OCI-LY7 (cell line): ENCODE measurements at regions not wholly inside any gene's neighbourhood (a gene's known extent, or its start where the extent isn't known, plus 50 kb on each side); places are given as distances from the start of the nearest gene placed in this dataset.

Source experiments
- BruUV-seq: library from RNA; stranded (reverse); fragments of 400-500 nt; replicated peaks from 2 replicates; lab custom pipeline; 2021; lab: Mats Ljungman, UMichigan
- CTCF ChIA-PET: fragments of 300-600 bp; sonication (Branson Sonifier 250); formaldehyde crosslinking; loops from one replicate; lab custom pipeline; 2022; ENCODE audit warnings: antibody characterized with exemption; ENCODE audit not compliant: unreplicated experiment; lab: Charles Lee
- POLR2A ChIA-PET: fragments of 300-600 bp; sonication (Branson Sonifier 250); formaldehyde crosslinking; loops from one replicate; lab custom pipeline; 2022; ENCODE audit warnings: antibody characterized with exemption; lab: Charles Lee
- DNase-seq: peaks from one replicate; pipeline ENCODE4 v3.0.0-alpha.2; 2015; ENCODE audit warnings: low spot score
- H2AFZ ChIP-seq: fragments of 200-600 bp; sonication (generic), shearing (Covaris generic); 2 replicates; pipeline ENCODE4 v1.6.1; 2014; ENCODE audit warnings: mild to moderate bottlenecking, antibody characterized with exemption, low read length, moderate library complexity
- H3K27ac ChIP-seq: fragments of 200-600 bp; sonication (generic); 2 replicates; pipeline ENCODE4 v1.5.1; 2014; ENCODE audit warnings: mixed run types, low read depth, mild to moderate bottlenecking, moderate library complexity, low read length, inconsistent platforms; ENCODE audit not compliant: poor library complexity, severe bottlenecking
- H3K36me3 ChIP-seq: fragments of 200-600 bp; sonication (generic); 2 replicates; pipeline ENCODE4 v1.6.1; 2014; ENCODE audit warnings: mild to moderate bottlenecking, antibody characterized with exemption, low read length, moderate library complexity, mixed read lengths; ENCODE audit not compliant: insufficient read depth
- H3K4me1 ChIP-seq: fragments of 200-600 bp; sonication (generic); 2 replicates; pipeline ENCODE4 v1.5.1; 2014; ENCODE audit warnings: mild to moderate bottlenecking, low read length; ENCODE audit not compliant: insufficient read depth, poor library complexity, severe bottlenecking
- H3K4me2 ChIP-seq: fragments of 200-600 bp; sonication (generic); 2 replicates; pipeline ENCODE4 v1.6.1; 2014; ENCODE audit warnings: mild to moderate bottlenecking, low read length
- H3K4me3 ChIP-seq: fragments of 200-600 bp; sonication (generic); 2 replicates; pipeline ENCODE4 v1.5.1; 2014; ENCODE audit warnings: mild to moderate bottlenecking, low read depth, low read length; ENCODE audit not compliant: poor library complexity, severe bottlenecking
- H3K79me2 ChIP-seq: fragments of 200-600 bp; sonication (generic); 2 replicates; pipeline ENCODE4 v1.6.1; 2016; ENCODE audit warnings: low read depth, mild to moderate bottlenecking, low read length, moderate library complexity, mixed read lengths; ENCODE audit not compliant: insufficient read depth
- H3K9me2 ChIP-seq: fragments of 200-600 bp; sonication (generic); 2 replicates; pipeline ENCODE4 v1.6.1; 2016; ENCODE audit warnings: mild to moderate bottlenecking, low read length, mixed read lengths; ENCODE audit not compliant: insufficient read depth
- H3K9me3 ChIP-seq: fragments of 200-600 bp; sonication (generic); 2 replicates; pipeline ENCODE4 v1.6.1; 2014; ENCODE audit warnings: mild to moderate bottlenecking, mixed run types, low read length, mixed read lengths
- H4K20me1 ChIP-seq: fragments of 200-600 bp; sonication (generic); 2 replicates; pipeline ENCODE4 v1.6.1; 2014; ENCODE audit warnings: mild to moderate bottlenecking, antibody characterized with exemption, low read length, moderate library complexity, mixed read lengths; ENCODE audit not compliant: insufficient read depth
- EZH2phosphoT487 ChIP-seq: fragments of 200-600 bp; sonication (generic); IDR thresholded peaks from 2 replicates; pipeline ENCODE4 v1.6.1; 2018; ENCODE audit warnings: low read depth, borderline replicate concordance, mild to moderate bottlenecking, mixed run types, antibody characterized with exemption, low read length, moderate library complexity, mixed read lengths
- intact Hi-C: fragments of 100-400 bp; cut with micrococcal nuclease; formaldehyde crosslinking; loops from one replicate; pipeline ENCODE4 v1.10.0; 2022; ENCODE audit not compliant: unreplicated experiment
- TF ChIP-seq, protein P1 (sequence below): fragments of 200-600 bp; sonication (generic); conservative IDR thresholded peaks from 2 replicates; pipeline ENCODE4 v1.5.1; 2014; ENCODE audit warnings: mild to moderate bottlenecking, antibody characterized with exemption, low read length, moderate library complexity, mixed read lengths

DNA sequence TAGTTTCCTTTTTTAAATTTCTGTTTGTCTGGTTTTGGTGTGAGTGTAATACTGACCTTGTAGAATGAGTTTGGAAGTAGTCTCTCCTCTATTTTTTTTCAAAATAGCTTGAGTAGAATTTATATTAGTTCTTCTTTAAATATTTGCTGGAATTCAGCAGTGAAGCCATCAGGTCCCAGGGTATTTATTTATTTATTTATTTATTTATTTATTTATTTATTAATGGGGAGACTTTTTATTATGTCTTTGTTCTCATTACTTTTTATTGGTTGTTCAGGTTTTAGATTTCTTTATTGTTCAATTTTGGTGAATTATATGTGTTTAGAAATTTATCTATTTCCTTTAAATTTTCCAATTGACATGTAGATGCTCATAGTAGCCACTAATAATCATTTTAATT is 875.8 kb upstream of the COX7C start:
- no peak overlapping the region for H2AFZ ChIP-seq
- no peaks in the 10 kb centered on the region for H3K79me2 ChIP-seq
- no peaks in the 10 kb centered on the region for H4K20me1 ChIP-seq
- DNase-seq = no peak
- ChIA-PET POLR2A (no interaction called here), CTCF (no interaction called here)
- TF ChIP-seq, protein P1, sequence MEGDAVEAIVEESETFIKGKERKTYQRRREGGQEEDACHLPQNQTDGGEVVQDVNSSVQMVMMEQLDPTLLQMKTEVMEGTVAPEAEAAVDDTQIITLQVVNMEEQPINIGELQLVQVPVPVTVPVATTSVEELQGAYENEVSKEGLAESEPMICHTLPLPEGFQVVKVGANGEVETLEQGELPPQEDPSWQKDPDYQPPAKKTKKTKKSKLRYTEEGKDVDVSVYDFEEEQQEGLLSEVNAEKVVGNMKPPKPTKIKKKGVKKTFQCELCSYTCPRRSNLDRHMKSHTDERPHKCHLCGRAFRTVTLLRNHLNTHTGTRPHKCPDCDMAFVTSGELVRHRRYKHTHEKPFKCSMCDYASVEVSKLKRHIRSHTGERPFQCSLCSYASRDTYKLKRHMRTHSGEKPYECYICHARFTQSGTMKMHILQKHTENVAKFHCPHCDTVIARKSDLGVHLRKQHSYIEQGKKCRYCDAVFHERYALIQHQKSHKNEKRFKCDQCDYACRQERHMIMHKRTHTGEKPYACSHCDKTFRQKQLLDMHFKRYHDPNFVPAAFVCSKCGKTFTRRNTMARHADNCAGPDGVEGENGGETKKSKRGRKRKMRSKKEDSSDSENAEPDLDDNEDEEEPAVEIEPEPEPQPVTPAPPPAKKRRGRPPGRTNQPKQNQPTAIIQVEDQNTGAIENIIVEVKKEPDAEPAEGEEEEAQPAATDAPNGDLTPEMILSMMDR = no peak
- TF ChIP-seq EZH2phosphoT487 = no peak
- no peaks in the 10 kb centered on the region for H3K4me1 ChIP-seq
- H3K9me3 ChIP-seq = no peaks in the 10 kb centered on the region
- H3K36me3 ChIP-seq = no peaks in the 10 kb centered on the region
- H3K4me2 ChIP-seq = no peak overlapping the region
- H3K9me2 ChIP-seq = no peaks in the 10 kb centered on the region
- H3K27ac ChIP-seq = no peak overlapping the region
- no TSS peak for BruUV-seq
- H3K4me3 ChIP-seq = no peak overlapping the region
- intact Hi-C loops = no loop called here

DNA sequence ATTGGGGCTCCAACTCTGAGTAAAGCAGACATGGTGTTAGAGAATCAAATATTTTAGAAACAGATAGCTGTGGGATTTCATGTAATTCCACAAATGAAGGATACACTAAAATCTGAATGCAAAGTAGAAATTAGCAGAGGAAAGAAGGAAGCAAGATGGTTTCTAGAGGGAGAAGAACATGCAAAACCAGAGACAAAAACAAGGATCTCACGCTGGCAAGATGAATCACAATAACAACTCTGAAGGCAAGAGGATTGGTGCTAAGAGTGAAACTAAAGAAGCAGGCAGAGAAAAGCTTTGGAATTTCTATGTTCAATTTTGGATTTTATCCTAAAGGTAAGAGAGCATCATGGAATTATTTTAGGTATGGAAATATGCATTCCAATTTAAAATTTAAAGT is 857.2 kb upstream of the COX7C start:
- Histone ChIP-seq H2AFZ (no peak overlapping the region), H3K9me3 (no peaks in the 10 kb centered on the region), H4K20me1 (no peaks in the 10 kb centered on the region), H3K4me2 (no peak overlapping the region), H3K9me2 (no peaks in the 10 kb centered on the region), H3K79me2 (no peaks in the 10 kb centered on the region), H3K4me3 (no peak overlapping the region), H3K36me3 (no peaks in the 10 kb centered on the region), H3K27ac (no peak overlapping the region), H3K4me1 (no peaks in the 10 kb centered on the region)
- ChIA-PET POLR2A (interaction anchor here (0.5 to 1.2 kb wide), 2 partner anchors 13 to 311 kb away, joined by 3 read pairs; no protein-coding TSS in a partner anchor), CTCF (no interaction called here)
- no peak for DNase-seq
- intact Hi-C loops = no loop called here
- no TSS peak for BruUV-seq
- TF ChIP-seq EZH2phosphoT487 = no peak
- TF ChIP-seq, protein P1 = no peak

GRCh38 chr5:85769347-85769746 is 848.4 kb upstream of the COX7C start:
- no TSS peak for BruUV-seq
- POLR2A ChIA-PET = no interaction called here
- no peak overlapping the region for H3K27ac ChIP-seq

More at GRCh38 chr5:85769347-85769746, 848.4 kb upstream of the COX7C start:
- Histone ChIP-seq H3K36me3 (no peaks in the 10 kb centered on the region), H3K9me3 (no peaks in the 10 kb centered on the region), H3K79me2 (no peaks in the 10 kb centered on the region), H4K20me1 (no peaks in the 10 kb centered on the region), H3K9me2 (no peaks in the 10 kb centered on the region), H3K4me3 (no peak overlapping the region), H3K4me1 (no peaks in the 10 kb centered on the region), H3K4me2 (no peak overlapping the region), H2AFZ (no peak overlapping the region)
- intact Hi-C loops = no loop called here
- no peak for DNase-seq
- CTCF ChIA-PET = no interaction called here
- TF ChIP-seq, protein P1 = no peak
- no peak for TF ChIP-seq EZH2phosphoT487
